GM12878 (cell line): ENCODE measurements at regions not wholly inside any gene's neighbourhood (a gene's known extent, or its start where the extent isn't known, plus 50 kb on each side); places are given as distances from the start of the nearest gene placed in this dataset.

Source experiments
- ATAC-seq: fragments of 200-7000 bp; cut with Tn5 transposase; 3 replicates; pipeline ENCODE4 v1.9.1; 2020; ENCODE audit warnings: mild to moderate bottlenecking, moderate library complexity
- BruUV-seq: library from RNA; stranded (reverse); fragments of 400-500 nt; replicated peaks from 2 replicates; lab custom pipeline; 2021; lab: Mats Ljungman, UMichigan
- CTCF ChIA-PET: fragments of 300-600 bp; sonication (Branson Sonifier 250); formaldehyde crosslinking; extraction: SDS; loops from one replicate; lab custom pipeline; 2021; ENCODE audit warnings: inconsistent platforms; lab: Yijun Ruan, JAX
- POLR2A ChIA-PET: fragments of 350-600 bp; formaldehyde crosslinking; extraction: SDS; loops from one replicate; lab custom pipeline; 2021; ENCODE audit warnings: inconsistent platforms; lab: Charles Lee
- RAD21 ChIA-PET: fragments of 300-600 bp; sonication (Branson Sonifier 250); formaldehyde crosslinking; loops from one replicate; lab custom pipeline; 2023; ENCODE audit warnings: antibody characterized with exemption; ENCODE audit not compliant: unreplicated experiment; lab: Charles Lee
- SMC1A ChIA-PET: fragments of 300-600 bp; sonication (Branson Sonifier 250); formaldehyde crosslinking; loops from one replicate; lab custom pipeline; 2023; ENCODE audit not compliant: unreplicated experiment, uncharacterized antibody; lab: Charles Lee
- DNase-seq: peaks from one replicate; pipeline ENCODE4 v3.0.0-alpha.2; 2011; ENCODE audit warnings: low read depth, low spot score
- FAIRE-seq: peaks from 3 replicates; lab custom pipeline; 2011; peaks lifted over from hg19 to GRCh38; lab: Jason Lieb, UNC
- H2AFZ ChIP-seq: 2 replicates; pipeline ENCODE4 v1.6.0; 2011; ENCODE audit warnings: low read depth, low read length, control low read depth; ENCODE audit not compliant: control insufficient read depth
- H3K27ac ChIP-seq: 2 replicates; pipeline ENCODE4 v1.5.1; 2011; ENCODE audit warnings: control low read depth; ENCODE audit not compliant: control insufficient read depth, insufficient read depth
- H3K27me3 ChIP-seq, 2 experiments: replicated peaks in 1 of 2; 2 replicates each; pipeline versions ENCODE4 v1.6.0 to v1.6.1; 2011; ENCODE audit warnings: low read length in 1 of 2; ENCODE audit not compliant: control insufficient read depth in 2 of 2, insufficient read depth in 2 of 2
- H3K36me3 ChIP-seq, 2 experiments: 2 replicates each; pipeline ENCODE4 v1.5.1; 2011; ENCODE audit warnings: low read length in 1 of 2; ENCODE audit not compliant: control insufficient read depth in 2 of 2, insufficient read depth in 2 of 2
- H3K4me1 ChIP-seq: 2 replicates; pipeline ENCODE4 v1.6.1; 2011; ENCODE audit warnings: mild to moderate bottlenecking, low read length, moderate library complexity, mixed read lengths; ENCODE audit not compliant: control insufficient read depth, insufficient read depth
- H3K4me2 ChIP-seq: 2 replicates; pipeline ENCODE4 v1.6.0; 2011; ENCODE audit warnings: control low read depth; ENCODE audit not compliant: control insufficient read depth, insufficient read depth
- H3K4me3 ChIP-seq: fragments of 200-600 bp; sonication (generic); 2 replicates; pipeline ENCODE4 v1.5.1; 2016
- H3K79me2 ChIP-seq: 2 replicates; pipeline ENCODE4 v1.6.0; 2011; ENCODE audit warnings: low read length; ENCODE audit not compliant: control insufficient read depth, insufficient read depth
- H3K9ac ChIP-seq: 2 replicates; pipeline ENCODE4 v1.8.0; 2011; ENCODE audit warnings: low read length, control low read depth, mixed read lengths; ENCODE audit not compliant: control insufficient read depth, insufficient read depth
- H3K9me3 ChIP-seq: replicated peaks from 3 replicates; pipeline ENCODE4 v1.5.1; 2011; ENCODE audit warnings: mild to moderate bottlenecking, low read length; ENCODE audit not compliant: control insufficient read depth, insufficient read depth
- H4K20me1 ChIP-seq: 2 replicates; pipeline ENCODE4 v1.6.0; 2011; ENCODE audit not compliant: control insufficient read depth, insufficient read depth
- BHLHE40 ChIP-seq, 2 experiments: fragments of 450-650 bp in 1 of 2; IDR thresholded peaks; 2 replicates each; pipeline ENCODE4 v1.6.1; 2011 to 2017; ENCODE audit warnings: low read depth in 2 of 2, borderline replicate concordance in 1 of 2, improper control_type of control experiment in 1 of 2, low read length in 1 of 2, mild to moderate bottlenecking in 1 of 2
- EZH2 ChIP-seq: IDR thresholded peaks from 2 replicates; pipeline ENCODE4 v1.6.1; 2012; ENCODE audit warnings: low read depth, mild to moderate bottlenecking, control low read depth, inconsistent platforms, low read length, borderline replicate concordance; ENCODE audit not compliant: control insufficient read depth
- FOS ChIP-seq: IDR thresholded peaks from 3 replicates; pipeline ENCODE4 v1.6.1; 2011; ENCODE audit warnings: borderline replicate concordance; ENCODE audit not compliant: insufficient read length; ENCODE audit errors: extremely low read depth
- FOXK2 ChIP-seq: fragments of 450-650 bp; IDR thresholded peaks from 2 replicates; pipeline ENCODE4 v1.6.1; 2017; ENCODE audit warnings: mild to moderate bottlenecking, moderate library complexity
- HCFC1 ChIP-seq: fragments of 150-350 bp; IDR thresholded peaks from 2 replicates; pipeline ENCODE4 v1.6.1; 2014; ENCODE audit warnings: low read length
- JUND ChIP-seq: IDR thresholded peaks from 2 replicates; pipeline ENCODE4 v1.6.1; 2012; ENCODE audit warnings: low read depth, mild to moderate bottlenecking, low read length, improper control_type of control experiment, moderate library complexity
- LARP7 ChIP-seq: fragments of 450-650 bp; IDR thresholded peaks from 2 replicates; pipeline ENCODE4 v1.6.1; 2017; ENCODE audit warnings: mild to moderate bottlenecking
- MXI1 ChIP-seq: fragments of 150-350 bp; IDR thresholded peaks from 2 replicates; pipeline ENCODE4 v1.6.1; 2011; ENCODE audit warnings: low read depth, mild to moderate bottlenecking, inconsistent platforms, low read length, improper control_type of control experiment
- NR2C2 ChIP-seq: IDR thresholded peaks from 2 replicates; pipeline ENCODE4 v1.6.1; 2011; ENCODE audit warnings: borderline replicate concordance, low read depth; ENCODE audit not compliant: control insufficient read depth, insufficient read length
- PBX3 ChIP-seq: IDR thresholded peaks from 2 replicates; pipeline ENCODE4 v1.6.1; 2011; ENCODE audit warnings: mild to moderate bottlenecking, low read depth, low read length, moderate library complexity; ENCODE audit not compliant: insufficient replicate concordance
- RUNX3 ChIP-seq: IDR thresholded peaks from 2 replicates; pipeline ENCODE4 v1.6.1; 2012; ENCODE audit warnings: low read length, inconsistent platforms
- YY1 ChIP-seq: IDR thresholded peaks from 2 replicates; pipeline ENCODE4 v1.6.1; 2011; ENCODE audit warnings: low read depth, mild to moderate bottlenecking, low read length
- WGBS: methylation state at CpG from one replicate; pipeline ENCODE4 v1.1.6; 2016; ENCODE audit warnings: low lambda C conversion rate; ENCODE audit not compliant: insufficient replicate concordance, insufficient coverage; ENCODE audit errors: missing lambda C conversion rate; 5-methylcytosine and 5-hydroxymethylcytosine counted together
- in situ Hi-C: fragments of 300-500 bp; cut with MboI; formaldehyde crosslinking; loops from 9 replicates; pipeline ENCODE4 v1.14.3; 2018; ENCODE audit warnings: mixed read lengths
- intact Hi-C: fragments of 100-400 bp; cut with micrococcal nuclease; formaldehyde crosslinking; loops from one replicate; pipeline ENCODE4 v1.14.2; 2022; ENCODE audit not compliant: unreplicated experiment
- TF ChIP-seq, protein P1 (sequence below): IDR thresholded peaks from 2 replicates; pipeline ENCODE4 v1.6.1; 2011; ENCODE audit warnings: borderline replicate concordance, low read depth, mild to moderate bottlenecking, moderate library complexity, low read length; ENCODE audit not compliant: insufficient read depth, poor library complexity, severe bottlenecking
- TF ChIP-seq, protein P2 (sequence below): fragments of 450-650 bp; IDR thresholded peaks from 2 replicates; pipeline ENCODE4 v1.6.1; 2017; ENCODE audit warnings: mild to moderate bottlenecking

DNA sequence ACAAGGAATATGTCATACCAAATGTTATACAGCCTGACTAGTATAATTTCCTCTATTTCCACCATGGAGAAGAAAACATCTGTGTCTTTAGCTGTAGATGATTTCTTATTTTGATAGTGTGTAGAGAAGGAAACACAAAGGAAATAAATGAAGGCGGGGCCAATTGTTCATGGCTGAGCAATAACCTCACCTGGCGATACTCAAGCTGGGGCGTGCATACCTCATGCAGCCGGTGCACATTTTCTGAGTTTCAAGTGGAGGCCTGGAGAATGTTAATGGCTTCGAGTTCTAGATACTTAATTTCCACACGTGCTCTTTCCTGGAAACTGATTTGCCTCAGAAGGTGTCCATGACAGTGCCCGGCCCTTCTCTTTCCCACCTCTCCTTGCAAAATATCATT is 127.4 kb upstream of the TAF11L2 start:
- Histone ChIP-seq H3K9ac (no peak overlapping the region), H2AFZ (no peak overlapping the region), H3K4me1 (no peaks in the 10 kb centered on the region), H3K9me3 (no peaks in the 10 kb centered on the region), H3K79me2 (no peaks in the 10 kb centered on the region), H3K36me3 (no peaks in the 10 kb centered on the region), H3K4me2 (no peak overlapping the region), H4K20me1 (no peaks in the 10 kb centered on the region), H3K27ac (no peak overlapping the region), H3K27me3 (no peaks in the 10 kb centered on the region)
- in situ Hi-C loops: no loop called here
- no TSS peak for BruUV-seq
- ATAC-seq: no peak
- CTCF ChIA-PET: interaction anchor here (1.2 kb wide), 1 partner anchor 14 kb away, joined by 4 read pairs; no protein-coding TSS in a partner anchor
- RAD21 ChIA-PET: no interaction called here
- POLR2A ChIA-PET: no interaction called here
- intact Hi-C loops: no loop called here
- no peak for FAIRE-seq
- no peak for DNase-seq
- SMC1A ChIA-PET: interaction anchor here (0.6 to 1.3 kb wide), 2 partner anchors 14 to 79 kb away, joined by 4 read pairs; no protein-coding TSS in a partner anchor
- no peak for TF ChIP-seq YY1
- no peak for TF ChIP-seq MXI1
- no peak for TF ChIP-seq JUND
- TF ChIP-seq PBX3: no peak
- TF ChIP-seq EZH2: no peak
- TF ChIP-seq FOXK2: no peak
- TF ChIP-seq NR2C2: no peak
- TF ChIP-seq BHLHE40 (IDR thresholded peaks at IDR 0.05; ENCODE audit: borderline replicate concordance in 1 of 2, low read depth in 2 of 2, low read length in 1 of 2): no peak
- TF ChIP-seq, protein P1, sequence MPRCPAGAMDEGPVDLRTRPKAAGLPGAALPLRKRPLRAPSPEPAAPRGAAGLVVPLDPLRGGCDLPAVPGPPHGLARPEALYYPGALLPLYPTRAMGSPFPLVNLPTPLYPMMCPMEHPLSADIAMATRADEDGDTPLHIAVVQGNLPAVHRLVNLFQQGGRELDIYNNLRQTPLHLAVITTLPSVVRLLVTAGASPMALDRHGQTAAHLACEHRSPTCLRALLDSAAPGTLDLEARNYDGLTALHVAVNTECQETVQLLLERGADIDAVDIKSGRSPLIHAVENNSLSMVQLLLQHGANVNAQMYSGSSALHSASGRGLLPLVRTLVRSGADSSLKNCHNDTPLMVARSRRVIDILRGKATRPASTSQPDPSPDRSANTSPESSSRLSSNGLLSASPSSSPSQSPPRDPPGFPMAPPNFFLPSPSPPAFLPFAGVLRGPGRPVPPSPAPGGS: no peak
- no peak for TF ChIP-seq RUNX3
- TF ChIP-seq, protein P2, sequence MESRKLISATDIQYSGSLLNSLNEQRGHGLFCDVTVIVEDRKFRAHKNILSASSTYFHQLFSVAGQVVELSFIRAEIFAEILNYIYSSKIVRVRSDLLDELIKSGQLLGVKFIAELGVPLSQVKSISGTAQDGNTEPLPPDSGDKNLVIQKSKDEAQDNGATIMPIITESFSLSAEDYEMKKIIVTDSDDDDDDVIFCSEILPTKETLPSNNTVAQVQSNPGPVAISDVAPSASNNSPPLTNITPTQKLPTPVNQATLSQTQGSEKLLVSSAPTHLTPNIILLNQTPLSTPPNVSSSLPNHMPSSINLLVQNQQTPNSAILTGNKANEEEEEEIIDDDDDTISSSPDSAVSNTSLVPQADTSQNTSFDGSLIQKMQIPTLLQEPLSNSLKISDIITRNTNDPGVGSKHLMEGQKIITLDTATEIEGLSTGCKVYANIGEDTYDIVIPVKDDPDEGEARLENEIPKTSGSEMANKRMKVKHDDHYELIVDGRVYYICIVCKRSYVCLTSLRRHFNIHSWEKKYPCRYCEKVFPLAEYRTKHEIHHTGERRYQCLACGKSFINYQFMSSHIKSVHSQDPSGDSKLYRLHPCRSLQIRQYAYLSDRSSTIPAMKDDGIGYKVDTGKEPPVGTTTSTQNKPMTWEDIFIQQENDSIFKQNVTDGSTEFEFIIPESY: no peak
- no peak for TF ChIP-seq FOS
- TF ChIP-seq HCFC1: no peak
- no peak for TF ChIP-seq LARP7
- TF ChIP-seq, all 136 proteins: peak for 0
- WGBS: 64% methylated on average over 7 of the region's 7 CpGs
- no peak overlapping the region for H3K4me3 ChIP-seq
